Osteocyte (in vitro differentiated cells): ENCODE measurements at regions not wholly inside any gene's neighbourhood (a gene's known extent, or its start where the extent isn't known, plus 50 kb on each side); places are given as distances from the start of the nearest gene placed in this dataset.

ENCODE experiments used
- DNase-seq: peaks from one replicate; pipeline ENCODE4 v3.0.0; 2021; ENCODE audit warnings: mixed read lengths; ENCODE audit not compliant: unreplicated experiment; ENCODE audit errors: extremely low spot score
- H3K27ac Mint-ChIP-seq: one replicate; pipeline ENCODE4 v1.8.0; 2021; ENCODE audit warnings: mild to moderate bottlenecking, mixed read lengths; ENCODE audit not compliant: unreplicated experiment
- H3K27me3 Mint-ChIP-seq: one replicate; pipeline ENCODE4 v1.8.0; 2021; ENCODE audit warnings: mixed read lengths; ENCODE audit not compliant: unreplicated experiment
- H3K36me3 Mint-ChIP-seq: one replicate; pipeline ENCODE4 v1.8.0; 2021; ENCODE audit warnings: mixed read lengths; ENCODE audit not compliant: unreplicated experiment
- H3K4me1 Mint-ChIP-seq: one replicate; pipeline ENCODE4 v1.8.0; 2021; ENCODE audit warnings: mixed read lengths; ENCODE audit not compliant: unreplicated experiment
- H3K4me3 Mint-ChIP-seq: one replicate; pipeline ENCODE4 v1.8.0; 2021; ENCODE audit warnings: mild to moderate bottlenecking, moderate library complexity, mixed read lengths; ENCODE audit not compliant: unreplicated experiment
- H3K9me3 Mint-ChIP-seq: one replicate; pipeline ENCODE4 v1.8.0; 2021; ENCODE audit warnings: mixed read lengths; ENCODE audit not compliant: unreplicated experiment
- CTCF ChIP-seq: fragments of 200-600 bp; sonication (generic); IDR thresholded peaks from 2 replicates; pipeline ENCODE4 v1.5.0; 2021; ENCODE audit warnings: antibody characterized with exemption, mild to moderate bottlenecking, moderate library complexity

DNA sequence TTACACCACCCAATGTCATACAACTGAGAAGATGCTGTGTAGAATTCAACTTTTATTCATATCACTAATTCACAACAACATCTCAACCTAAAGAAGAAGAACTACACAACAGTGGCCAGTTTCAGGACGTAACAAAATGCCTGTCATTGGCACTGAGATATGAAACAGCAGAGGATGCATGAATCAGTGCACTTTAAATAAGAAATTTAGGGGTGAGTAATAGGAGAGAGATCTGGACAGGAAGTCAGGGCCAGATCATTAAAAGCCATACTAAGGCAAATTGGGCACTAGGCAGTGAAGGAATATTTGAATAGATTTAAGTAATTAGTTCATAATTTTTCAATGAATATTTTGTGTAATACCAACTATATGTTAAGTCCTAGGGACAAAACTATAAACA, 510.5 kb downstream of the PLPP3 start:
- peaks cover 79% of the 10 kb centered on the region for H3K4me1 Mint-ChIP-seq
- H3K27ac Mint-ChIP-seq = no peak overlapping the region
- no peak for DNase-seq
- no peaks in the 10 kb centered on the region for H3K36me3 Mint-ChIP-seq
- H3K27me3 Mint-ChIP-seq = no peaks in the 10 kb centered on the region
- no peak overlapping the region for H3K4me3 Mint-ChIP-seq
- no peak for TF ChIP-seq CTCF
- H3K9me3 Mint-ChIP-seq = peaks cover 4% of the 10 kb centered on the region

GRCh38 chr1:56068210-56068609, 511.2 kb downstream of the PLPP3 start:
- no peak for DNase-seq
- peaks cover 74% of the 10 kb centered on the region for H3K4me1 Mint-ChIP-seq
- H3K4me3 Mint-ChIP-seq = no peak overlapping the region
- peaks cover 4% of the 10 kb centered on the region for H3K9me3 Mint-ChIP-seq
- no peak overlapping the region for H3K27ac Mint-ChIP-seq
- no peaks in the 10 kb centered on the region for H3K27me3 Mint-ChIP-seq
- no peak for TF ChIP-seq CTCF
- no peaks in the 10 kb centered on the region for H3K36me3 Mint-ChIP-seq

DNA sequence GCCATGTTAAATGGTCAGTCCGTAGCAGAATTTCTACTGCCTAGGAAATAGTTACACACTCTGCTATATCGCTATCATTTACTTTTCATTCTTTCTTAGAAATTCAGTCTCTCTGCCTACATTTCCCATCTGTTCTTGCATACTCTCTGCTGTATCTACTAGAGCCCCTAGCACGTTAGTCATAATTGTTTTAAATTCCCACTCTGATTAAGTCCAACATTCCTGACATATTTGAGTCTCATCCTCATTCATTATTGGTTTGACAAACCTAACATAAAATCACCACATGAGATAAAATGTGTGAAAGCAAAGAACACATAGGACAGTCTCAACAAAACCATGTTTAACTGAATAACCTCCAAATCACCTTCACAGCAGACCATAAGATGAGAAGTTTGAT, 513.6 kb downstream of the PLPP3 start:
- Mint-ChIP-seq H3K4me1 (peaks cover 57% of the 10 kb centered on the region), H3K36me3 (no peaks in the 10 kb centered on the region)
- no peak for DNase-seq

GRCh38 chr1:56064705-56065104, 514.7 kb downstream of the PLPP3 start:
- no peak for TF ChIP-seq CTCF
- H3K36me3 Mint-ChIP-seq = no peaks in the 10 kb centered on the region
- no peak overlapping the region for H3K4me3 Mint-ChIP-seq
- no peaks in the 10 kb centered on the region for H3K9me3 Mint-ChIP-seq
- no peak for DNase-seq
- no peaks in the 10 kb centered on the region for H3K27me3 Mint-ChIP-seq
- H3K4me1 Mint-ChIP-seq = peaks cover 54% of the 10 kb centered on the region
- H3K27ac Mint-ChIP-seq = no peak overlapping the region

More for the DNA sequence above, 513.6 kb downstream of the PLPP3 start:
- Mint-ChIP-seq H3K9me3 (no peaks in the 10 kb centered on the region), H3K27ac (no peak overlapping the region), H3K27me3 (no peaks in the 10 kb centered on the region), H3K4me3 (no peak overlapping the region)
- no peak for TF ChIP-seq CTCF

DNA sequence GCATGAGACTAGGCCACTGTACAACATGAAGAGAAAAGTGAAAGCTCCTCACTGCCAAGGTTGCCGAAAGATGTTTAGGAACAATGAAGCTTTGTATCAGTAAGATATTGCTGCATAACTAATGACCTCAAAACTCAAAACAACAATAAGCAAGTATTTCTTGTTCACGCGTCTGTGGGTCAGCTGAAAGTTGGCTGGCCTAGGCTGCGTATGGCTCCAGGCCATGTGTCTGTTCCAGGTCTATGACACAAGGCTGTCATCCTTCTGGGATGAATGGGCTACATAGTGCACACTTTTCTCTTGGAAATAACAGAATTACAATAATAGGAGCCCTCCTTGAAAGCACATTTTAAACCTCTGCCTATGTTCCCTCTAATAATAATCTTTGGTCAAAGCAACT, 515.9 kb downstream of the PLPP3 start:
- DNase-seq = no peak
- H3K27me3 Mint-ChIP-seq = no peaks in the 10 kb centered on the region
- no peak overlapping the region for H3K27ac Mint-ChIP-seq
- H3K9me3 Mint-ChIP-seq = no peaks in the 10 kb centered on the region
- no peaks in the 10 kb centered on the region for H3K36me3 Mint-ChIP-seq
- TF ChIP-seq CTCF = no peak
- H3K4me3 Mint-ChIP-seq = no peak overlapping the region
- peaks cover 52% of the 10 kb centered on the region for H3K4me1 Mint-ChIP-seq
